Dermis microvascular lymphatic vessel endothelial cell (primary cell): ENCODE measurements at regions not wholly inside any gene's neighbourhood (a gene's known extent, or its start where the extent isn't known, plus 50 kb on each side); places are given as distances from the start of the nearest gene placed in this dataset.
"Not testable (repeated sequence)": the region's sequence is repeated elsewhere in the genome, so short reads cannot be mapped to it uniquely, and the experiment has no call there.

Source experiments
- DNase-seq, 2 donors: peaks; one replicate each; pipeline versions ENCODE4 v3.0.0 to v3.0.0-alpha.2; 2010; ENCODE audit warnings: low read depth in 2 of 2

DNA sequence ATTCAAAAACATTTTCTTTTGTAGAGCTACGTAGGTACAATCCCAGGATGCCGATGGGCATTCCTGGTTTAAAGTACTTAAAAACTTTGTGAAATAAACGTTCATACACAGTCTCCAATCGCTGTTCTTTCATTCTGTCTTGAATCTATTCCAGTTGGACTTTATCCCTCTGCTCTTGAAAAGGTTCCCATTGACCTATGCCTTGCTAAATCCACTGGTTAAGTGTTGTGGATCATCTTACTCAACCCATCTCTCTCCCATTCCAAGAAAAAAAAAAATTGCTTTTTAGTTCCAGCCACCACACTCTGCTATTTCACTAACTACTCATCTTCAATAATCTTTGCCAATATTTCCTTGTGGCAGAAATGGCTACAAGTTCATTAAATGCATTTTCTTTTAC lies 542.3 kb upstream of the GRIA3 start:
- DNase-seq: no peak

DNA sequence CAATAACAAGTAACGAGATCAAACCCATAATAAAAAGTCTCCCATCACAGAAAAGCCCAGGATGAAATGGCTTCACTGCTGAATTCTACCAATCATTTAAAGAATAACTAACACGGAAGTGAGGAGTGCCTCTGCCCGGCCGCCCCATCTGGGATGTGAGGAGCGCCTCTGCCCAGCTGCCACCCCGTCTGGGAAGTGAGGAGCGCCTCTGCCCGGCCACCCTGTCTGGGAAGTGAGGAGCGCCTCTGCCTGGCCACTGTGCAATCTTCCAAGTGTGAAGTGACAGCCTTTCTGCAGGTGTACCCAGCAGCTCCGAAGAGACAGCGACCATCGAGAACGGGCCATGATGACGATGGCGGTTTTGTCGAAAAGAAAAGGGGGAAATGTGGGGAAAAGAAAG lies 528.8 kb upstream of the GRIA3 start:
- DNase-seq: not testable (repeated sequence)

DNA sequence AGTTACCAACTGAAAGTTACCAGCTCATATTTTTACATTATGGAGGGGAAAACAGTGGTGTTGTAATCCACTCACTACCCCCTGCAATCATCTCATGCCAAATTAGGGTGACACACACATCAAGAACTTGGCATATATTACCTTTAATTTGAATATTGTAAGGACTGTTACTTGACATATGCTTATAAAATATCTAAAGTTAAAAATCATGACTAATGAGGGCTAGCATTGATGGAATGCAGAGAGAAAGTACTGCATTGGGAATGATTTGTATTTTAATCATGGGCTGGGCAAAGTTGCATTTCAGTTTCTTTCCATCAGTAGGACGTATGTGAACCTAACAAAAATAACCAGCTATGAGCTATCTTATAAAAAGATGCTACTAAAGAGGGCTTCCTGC lies 517.5 kb upstream of the GRIA3 start:
- no peak for DNase-seq

DNA sequence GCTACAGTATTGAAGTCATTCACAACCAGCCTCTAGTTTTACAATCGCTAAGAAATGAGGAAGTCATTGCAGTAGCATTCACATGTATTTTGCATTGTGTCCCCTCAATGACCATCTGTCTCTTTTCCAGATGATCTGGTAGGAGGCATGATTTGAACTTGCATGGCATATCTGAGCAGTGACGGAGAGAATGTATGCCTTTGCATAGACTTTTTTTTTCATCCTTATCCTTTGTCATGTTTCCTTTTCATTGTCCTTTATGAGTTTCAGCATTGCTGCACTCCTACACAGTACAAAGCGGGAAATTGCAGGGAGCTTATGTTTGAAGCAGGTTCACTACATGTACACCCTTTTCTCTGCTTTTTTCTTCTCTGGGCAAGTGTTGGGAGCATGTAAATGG lies 516.4 kb upstream of the GRIA3 start:
- DNase-seq: no peak

DNA sequence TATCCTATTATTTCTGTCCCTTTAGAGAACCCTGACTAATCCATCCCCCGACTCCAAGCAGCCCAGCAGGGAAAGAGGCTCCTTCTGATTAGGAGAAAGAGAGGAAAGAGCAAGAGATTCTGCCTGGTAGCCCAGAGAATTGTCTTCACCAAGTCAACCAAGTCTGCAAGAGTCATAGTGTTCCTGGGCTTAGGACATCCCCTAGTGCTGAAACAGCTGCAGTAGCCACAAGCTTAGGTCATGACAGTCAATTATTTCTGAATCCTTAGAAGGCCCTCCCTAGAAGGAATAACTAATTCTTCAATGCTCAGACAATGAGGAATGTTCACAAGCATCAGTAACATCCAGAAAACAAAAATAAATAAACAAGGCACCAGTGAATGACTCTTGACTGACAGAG lies 480.3 kb upstream of the GRIA3 start:
- no peak for DNase-seq

DNA sequence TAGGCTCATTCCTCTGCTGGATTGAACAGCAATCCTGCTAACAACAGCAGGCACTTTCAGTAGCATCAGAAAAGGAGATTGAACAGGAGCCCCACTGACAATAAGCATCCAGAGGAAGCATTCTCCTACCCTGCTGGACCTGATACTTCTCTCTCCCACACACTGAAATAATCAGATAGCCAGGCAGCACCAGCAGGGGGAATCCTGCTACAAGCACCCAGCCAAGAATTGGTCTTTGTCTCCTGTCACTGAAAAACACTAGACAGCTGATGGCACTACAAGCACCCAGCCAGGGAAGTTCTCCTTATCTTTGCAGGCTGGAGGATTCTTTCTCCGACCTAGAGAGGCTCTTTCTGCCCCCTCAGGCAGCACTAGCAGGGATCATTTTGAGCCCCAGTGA lies 444.3 kb upstream of the GRIA3 start:
- DNase-seq: no peak

DNA sequence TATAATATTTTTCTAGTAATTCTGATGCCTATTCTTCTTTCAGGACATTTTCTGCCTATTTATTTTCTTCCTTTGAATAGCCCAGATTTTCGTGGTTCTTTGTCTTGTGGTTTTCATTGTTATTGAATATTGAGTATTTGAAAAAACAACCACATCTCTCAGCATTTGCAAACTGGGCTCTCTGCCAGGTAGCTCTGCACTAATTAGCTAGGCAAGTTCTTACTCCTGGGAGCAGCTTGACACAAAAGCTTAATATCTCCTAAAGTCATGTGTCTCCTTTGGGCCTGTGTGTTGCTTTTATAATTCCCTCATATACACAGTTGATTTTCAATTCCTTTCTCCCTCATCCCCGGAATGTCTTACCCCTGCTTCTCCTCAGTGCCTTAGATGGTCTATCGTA lies 413.5 kb upstream of the GRIA3 start:
- no peak for DNase-seq

DNA sequence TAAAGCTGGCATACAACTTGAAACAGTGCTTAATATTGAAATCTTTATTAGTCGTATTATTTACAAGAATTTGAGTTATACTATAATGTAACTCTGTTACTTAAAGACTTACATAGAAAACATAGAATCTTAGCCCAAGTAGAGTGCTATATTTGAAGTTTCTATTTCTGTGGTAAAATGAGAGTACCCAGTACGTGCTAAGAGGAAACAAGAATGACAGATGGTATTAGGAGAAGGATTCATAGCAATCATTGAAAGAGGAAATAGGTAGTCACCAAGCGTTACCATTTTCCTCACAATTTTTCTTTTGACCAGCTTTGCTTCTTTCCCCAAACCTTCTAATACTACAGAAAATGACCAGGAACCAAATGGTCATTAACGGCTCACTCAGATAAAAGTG lies 412.1 kb upstream of the GRIA3 start:
- no peak for DNase-seq

DNA sequence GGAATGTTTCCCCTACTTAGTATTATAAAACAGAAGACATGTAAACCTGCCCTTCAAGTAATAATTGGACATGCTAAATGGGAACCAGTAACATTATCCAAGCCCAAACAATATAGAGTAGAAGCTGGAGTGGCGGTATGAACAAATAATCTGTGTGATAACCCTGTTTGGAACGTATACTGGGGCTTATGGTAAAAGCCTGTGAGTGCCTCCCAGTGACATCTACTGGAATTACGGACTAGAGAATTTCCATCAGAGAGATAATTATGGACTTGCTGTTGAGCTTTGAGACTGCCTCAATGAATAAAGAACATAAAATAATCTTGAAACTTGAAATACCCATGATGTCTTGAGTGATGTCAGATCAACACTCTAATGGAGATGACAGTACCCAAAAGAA lies 406.3 kb upstream of the GRIA3 start:
- no peak for DNase-seq

DNA sequence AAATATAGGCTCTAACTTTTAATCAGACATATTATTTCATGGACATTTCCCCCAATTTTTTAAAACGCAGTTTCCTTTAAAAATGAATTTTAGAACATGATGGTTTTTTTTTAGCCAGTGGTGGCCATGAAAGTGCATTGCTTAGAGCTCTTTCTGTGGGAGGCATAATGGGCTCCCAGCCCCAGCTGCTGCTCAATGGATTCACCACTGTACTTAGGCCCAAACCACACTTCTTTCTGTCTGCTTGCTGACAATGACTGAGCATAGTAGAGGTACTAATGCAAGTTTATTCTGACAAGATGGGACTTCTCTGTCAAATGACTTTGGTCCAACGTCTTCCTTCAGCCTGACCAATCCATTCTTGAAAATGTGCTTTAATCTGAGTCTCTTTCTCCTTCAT lies 400.2 kb upstream of the GRIA3 start:
- DNase-seq: no peak

DNA sequence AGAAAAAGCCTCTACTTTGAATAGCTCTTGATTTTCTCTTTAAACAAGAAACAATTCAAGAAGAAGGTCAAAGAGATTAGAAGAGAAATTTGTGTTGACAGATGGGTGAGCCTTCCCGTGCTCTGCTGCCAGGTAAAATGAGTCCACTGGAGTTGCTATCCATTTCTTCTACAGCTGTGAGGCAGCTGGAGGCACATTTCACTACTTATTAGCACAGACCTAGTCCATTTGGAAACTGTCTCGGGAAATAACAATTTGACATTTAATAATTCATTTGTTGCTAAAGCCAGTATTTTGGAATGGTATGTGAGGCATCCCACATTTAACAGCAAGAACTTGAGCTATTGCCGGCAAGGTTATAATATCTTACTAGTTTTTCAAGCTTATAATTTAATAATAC lies 396.8 kb upstream of the GRIA3 start:
- DNase-seq: no peak

DNA sequence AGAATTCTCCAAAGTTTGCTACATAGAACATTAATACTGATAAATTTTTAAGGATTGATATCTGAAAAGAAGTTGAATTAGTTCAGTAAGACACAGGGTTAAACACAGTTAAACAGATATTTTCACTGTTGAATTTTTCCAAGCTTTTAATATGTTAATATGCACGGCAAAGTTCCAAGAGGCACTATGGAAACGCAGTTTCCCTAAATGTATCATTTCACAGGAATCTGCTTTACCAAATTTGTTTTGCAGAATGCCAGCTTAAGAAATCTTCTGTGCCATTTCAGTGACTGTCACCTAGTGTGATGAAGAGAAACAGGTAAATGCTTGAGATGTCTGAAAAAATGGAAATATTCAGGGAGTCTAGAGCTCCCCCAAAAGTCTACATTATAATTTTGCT lies 395.9 kb upstream of the GRIA3 start:
- no peak for DNase-seq

DNA sequence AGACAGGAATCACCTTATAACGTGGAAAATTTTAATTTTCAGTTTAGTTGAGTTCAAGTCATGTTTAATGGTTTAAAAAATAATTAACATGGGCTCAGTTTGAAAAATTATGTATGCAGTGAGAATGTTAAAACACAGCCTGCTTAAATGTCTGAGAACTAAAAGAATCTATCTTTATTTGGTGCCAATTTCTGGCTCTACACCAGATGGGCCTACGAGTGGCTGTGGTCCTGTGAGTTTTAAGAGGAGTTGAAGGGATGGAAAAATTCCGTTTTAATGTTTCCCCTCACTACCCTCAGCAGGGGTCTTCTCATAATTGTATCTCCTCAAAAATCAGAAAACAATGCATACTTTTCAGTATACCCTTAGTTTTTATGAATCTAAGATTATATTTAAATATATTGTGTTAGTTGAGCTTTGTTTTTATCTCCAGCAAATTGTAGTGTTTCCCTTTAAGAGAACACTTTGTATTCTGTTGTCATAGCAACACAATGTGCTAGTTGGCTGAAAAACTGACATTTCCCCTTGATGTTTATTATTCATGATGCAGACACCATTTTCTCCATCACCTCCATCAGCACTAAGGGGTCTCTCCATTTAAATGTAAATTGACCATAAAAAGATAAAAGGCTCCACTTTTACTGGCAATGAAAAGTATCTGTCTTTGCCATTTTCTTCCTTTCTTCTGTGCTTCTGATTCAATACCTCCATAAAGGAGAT lies 393.5 kb upstream of the GRIA3 start:
- no peak for DNase-seq

DNA sequence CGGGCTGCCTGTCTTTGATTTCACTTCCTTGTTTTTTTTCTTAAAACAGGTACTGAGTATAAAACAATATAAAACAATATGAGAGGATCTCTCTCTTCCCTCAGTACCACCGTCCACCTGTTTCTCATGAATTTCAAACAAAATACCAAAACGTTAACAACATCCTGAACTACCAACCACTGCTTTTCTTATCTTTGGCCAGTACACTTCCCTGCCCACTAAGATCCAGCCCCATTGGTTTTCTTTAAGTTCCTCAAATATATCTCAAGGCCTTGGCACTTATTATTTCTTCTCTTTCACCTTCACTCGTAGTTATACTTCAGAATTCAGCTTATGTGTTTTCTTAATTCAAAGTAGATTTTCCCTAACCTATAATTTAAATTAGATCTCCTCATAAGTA lies 370.2 kb upstream of the GRIA3 start:
- DNase-seq: no peak

DNA sequence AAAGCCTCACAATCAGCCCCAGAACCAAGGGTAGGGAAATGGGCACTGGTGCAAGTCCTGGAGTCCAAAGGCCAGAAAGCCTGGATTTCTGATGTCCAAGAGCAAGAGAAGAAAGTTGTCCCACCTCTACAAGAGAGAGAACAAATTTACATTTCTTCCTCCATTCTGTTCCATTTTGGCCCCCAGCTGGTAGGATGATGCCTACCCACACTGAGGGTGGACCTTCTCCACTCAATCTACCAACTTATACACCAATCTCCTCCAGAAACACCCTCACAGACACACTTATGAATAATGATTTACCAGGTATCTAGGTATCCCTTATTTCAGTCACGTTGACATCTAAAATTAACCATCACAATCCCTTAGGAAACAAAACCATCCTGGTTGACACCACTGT lies 367.8 kb upstream of the GRIA3 start:
- no peak for DNase-seq

DNA sequence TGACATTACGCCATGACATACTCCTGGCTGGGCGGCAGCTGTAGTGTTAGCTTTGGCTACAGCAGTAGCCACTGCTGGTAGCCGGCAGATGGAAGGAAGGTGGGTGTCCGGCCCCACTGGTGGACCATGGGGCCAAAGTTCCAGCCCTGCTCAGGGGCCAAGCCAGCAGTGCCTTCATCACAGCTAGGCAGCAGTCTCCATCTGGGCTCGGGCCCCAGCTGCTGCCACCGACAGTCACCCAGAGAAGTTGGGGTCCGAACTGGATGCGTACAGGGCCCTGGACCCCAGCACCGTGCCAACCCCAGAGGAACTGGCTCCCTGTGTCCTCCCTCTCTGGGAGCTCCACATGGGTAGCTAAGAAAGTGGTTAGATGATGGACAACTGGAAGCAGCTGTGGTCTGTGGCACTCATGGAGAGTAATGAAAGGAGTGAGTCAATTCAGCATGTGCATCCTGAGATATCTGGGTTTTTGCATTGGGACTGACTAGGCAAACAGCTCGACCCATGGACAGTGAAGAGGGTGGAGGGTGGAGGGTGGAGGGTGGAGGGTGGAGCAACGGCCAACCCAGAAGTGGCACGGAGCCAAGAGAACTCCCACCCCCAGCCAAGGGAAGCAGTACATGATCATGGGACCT lies 366.6 kb upstream of the GRIA3 start:
- DNase-seq: no peak

DNA sequence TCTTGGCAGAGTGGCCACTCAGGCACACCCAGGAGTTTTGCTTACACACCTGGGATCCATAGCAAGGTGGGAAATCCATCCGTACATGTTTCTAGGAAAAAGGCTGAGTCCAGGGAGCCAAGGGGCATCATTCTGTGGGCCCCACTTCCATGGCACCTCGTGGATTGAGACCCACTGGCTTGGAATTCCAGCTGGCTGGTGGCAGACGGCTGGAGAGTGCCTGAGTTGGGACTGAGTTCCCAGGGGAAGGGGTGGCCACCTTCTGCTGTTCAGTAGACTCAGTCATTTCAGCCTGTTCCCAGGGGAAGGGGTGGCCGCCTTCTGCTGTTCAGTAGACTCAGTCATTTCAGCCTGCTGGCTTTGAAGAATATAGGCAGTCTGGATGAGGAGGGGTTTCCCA lies 366.0 kb upstream of the GRIA3 start:
- DNase-seq: no peak

DNA sequence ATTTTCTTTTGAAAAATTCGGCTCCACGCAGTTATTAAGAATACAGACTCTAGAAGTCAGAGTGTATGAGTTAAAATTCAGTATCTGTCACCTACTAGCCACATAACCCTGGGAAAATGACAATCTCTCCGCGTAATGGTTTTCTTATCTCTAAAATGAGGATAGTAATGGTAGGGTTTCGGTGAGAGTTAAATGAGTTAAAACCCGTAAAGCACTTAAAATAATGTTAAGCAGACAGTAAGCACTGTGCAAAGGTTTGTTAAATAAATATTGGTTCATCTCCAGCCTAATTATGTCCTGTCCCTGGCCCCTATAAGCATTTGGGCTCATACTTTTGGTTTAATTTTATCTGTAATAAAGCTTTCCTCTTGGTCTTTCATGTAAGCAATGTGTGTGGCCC lies 350.8 kb upstream of the GRIA3 start:
- no peak for DNase-seq

DNA sequence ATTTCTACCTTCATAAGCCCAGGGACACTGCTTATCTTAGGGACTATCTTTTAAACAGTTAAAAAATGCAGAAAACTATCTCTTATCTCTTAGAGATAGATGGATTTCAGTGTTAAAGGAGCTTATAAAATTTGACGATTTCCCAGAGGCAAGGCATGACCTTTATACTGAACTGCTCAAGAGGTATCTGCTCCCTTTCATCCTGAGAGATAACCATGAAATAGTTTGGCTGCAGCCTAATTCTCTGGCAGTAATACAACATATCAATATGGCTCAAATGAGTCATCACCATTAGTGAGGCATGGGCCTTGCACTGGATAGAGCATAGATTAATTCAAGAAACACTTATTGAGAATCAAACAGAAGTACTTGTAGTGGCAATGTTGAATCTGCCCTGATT lies 348.2 kb upstream of the GRIA3 start:
- DNase-seq: no peak

DNA sequence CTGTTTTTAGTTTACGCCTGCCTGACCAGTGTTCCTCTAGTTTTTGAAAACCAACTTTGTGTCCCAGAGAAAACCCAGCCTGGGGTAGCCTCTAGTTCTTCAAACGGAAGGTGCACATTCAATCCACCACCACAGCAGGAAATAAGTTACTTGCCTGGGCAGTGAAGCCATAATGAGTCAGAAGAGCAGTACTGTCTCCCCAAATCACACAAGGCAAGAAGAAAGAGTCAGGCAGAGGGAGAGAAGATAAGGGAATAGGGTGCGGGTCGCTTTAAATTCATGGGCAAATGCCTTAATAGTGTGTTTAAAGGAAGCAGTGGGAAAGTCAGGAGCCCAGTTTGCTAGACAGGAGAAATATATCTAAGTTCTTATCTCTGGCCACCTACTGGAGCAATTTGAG lies 333.8 kb upstream of the GRIA3 start:
- no peak for DNase-seq

DNA sequence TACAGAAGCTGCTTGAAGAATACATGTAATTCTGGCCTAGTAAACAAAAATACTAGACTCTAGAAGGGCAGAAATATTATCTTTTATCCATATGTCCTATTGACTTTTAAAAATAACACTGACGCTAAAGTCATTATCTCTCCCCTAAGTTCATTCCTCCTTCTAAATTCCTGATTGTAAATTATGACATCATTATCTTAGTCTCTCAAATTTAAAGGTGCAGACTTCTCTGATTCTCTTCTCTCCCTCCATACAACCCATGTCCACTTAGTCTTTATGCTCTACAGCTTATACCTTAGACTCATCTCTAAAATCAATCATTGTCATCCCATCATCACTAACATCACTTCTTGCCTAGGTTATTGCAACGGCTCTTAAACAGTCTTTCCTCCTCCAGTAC lies 327.9 kb upstream of the GRIA3 start:
- no peak for DNase-seq

DNA sequence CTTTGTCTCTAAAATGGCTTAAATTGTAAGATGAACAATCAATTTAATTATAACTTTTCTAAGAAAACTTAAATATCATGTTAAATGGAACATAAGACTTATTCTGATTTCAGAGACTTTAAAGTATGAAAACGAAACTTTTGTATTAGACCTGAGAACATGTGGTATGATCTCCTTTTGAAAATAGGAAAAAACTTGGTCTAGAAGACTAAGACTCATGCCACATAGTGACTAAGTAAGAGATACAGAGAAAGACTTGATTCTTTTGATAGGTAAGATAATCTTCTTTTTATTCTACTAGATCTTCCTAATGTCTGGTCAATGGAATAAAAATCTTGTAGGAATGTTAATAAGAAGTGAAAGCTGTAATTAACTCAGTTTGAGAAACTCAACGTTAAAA lies 326.3 kb upstream of the GRIA3 start:
- no peak for DNase-seq

DNA sequence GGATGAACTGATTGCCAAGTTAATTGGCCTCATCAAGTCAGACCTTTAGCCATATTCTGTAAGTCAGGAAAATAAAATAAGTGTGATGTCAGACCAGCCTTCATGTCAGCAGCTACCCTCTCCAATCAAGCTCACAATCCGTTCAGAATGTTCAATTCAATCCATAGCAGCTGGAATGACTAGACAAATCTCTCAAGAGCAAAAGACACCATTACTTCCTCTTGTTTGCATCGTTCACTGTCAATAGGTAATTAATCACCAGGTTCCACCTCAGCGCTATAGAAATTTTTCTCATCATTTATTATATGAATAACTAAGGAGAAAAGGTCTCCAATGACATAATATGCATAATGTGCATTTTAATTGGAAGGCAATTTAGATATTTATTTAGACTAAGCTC lies 321.0 kb upstream of the GRIA3 start:
- no peak for DNase-seq

DNA sequence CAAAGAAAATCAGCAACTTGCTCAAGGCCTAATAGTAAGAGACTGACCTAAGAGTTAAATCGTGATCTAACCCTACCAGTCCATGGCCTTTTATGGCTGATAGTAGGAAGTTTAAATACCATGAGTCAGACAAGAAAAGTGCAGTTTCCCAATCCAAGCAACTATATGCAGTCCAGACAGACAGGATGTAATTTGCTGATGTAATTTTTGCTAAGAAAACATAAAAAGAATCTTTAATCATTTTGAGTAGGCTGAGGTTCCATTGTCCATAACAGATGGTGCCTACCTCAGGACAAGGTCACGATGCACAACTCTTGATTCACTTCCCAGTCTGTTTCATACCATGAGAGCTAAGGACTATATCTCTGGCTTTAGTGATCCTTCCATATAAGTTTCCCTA lies 317.5 kb upstream of the GRIA3 start:
- no peak for DNase-seq
